ENCODE measurements at regions not wholly inside any gene's neighbourhood (a gene's known extent, or its start where the extent isn't known, plus 50 kb on each side); places are given as distances from the start of the nearest gene placed in this dataset.

- no peak for TF ChIP-seq CTCF (IDR thresholded peaks at IDR 0.05 in 4 of 5, conservative IDR thresholded peaks at IDR 0.05 in 1 of 5)
- no peak for TF ChIP-seq POLR2A (IDR thresholded peaks at IDR 0.05)
Observed at GRCh38 chr19:22530042-22530441, 104.1 kb upstream of the ZNF492 start.
